ENCODE measurements at regions not wholly inside any gene's neighbourhood (a gene's known extent, or its start where the extent isn't known, plus 50 kb on each side); places are given as distances from the start of the nearest gene placed in this dataset.

DNA sequence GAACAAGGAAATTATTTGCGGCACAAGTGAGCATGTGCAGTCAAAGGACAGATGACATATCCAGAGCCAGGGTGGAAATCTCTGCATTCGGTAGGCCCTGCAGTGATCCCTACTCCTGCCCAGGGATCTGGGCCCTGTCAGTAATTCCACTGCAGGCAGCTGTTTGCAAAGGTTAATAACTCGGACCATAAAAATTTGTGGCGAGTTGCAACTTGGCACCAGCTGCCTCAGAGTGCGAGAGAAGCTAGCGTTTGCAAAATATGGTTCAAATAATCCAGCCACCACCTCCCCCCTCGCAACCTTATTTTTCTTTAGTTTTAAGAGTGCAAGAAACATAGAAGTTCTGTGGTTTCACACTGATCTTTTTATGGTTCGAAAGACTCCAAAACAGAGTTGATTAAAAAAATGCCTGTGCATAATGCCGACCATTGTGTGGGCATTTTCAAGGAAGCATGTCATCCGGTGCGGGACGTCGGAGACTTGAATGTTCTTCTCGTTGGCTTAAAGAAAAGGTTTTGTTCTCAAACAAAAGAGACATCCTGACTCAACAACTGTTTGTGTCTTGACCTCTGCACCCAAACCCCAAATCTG, 224.5 kb downstream of the BCL11B start:
- no peak for DNase-seq (ENCODE audit: low read depth in 6 of 9, low spot score in 9 of 9)
- H3K27ac ChIP-seq (ENCODE audit: low read depth in 1 of 2, low read length in 1 of 2): no peak overlapping the region
- H3K4me3 ChIP-seq (ENCODE audit: low read length in 2 of 2): no peak overlapping the region
- peaks cover 7 to 16% of the 10 kb centered on the region in 2 donors for H3K4me1 ChIP-seq (ENCODE audit: control insufficient read depth in 2 of 2, insufficient read depth in 2 of 2, low read length in 2 of 2)
- no peaks in the 10 kb centered on the region for H3K9me3 ChIP-seq (ENCODE audit: control insufficient read depth in 2 of 2, insufficient read depth in 1 of 2, low read length in 1 of 2)
- H3K27me3 ChIP-seq (ENCODE audit: control insufficient read depth in 2 of 2, insufficient read depth in 1 of 2, low read length in 1 of 2): no peaks in the 10 kb centered on the region
- 92% methylated on average over 14 of the region's 14 CpGs for WGBS
- H3K36me3 ChIP-seq (ENCODE audit: control insufficient read depth in 2 of 2, insufficient read depth in 2 of 2, low read length in 1 of 2): no peaks in the 10 kb centered on the region

DNA sequence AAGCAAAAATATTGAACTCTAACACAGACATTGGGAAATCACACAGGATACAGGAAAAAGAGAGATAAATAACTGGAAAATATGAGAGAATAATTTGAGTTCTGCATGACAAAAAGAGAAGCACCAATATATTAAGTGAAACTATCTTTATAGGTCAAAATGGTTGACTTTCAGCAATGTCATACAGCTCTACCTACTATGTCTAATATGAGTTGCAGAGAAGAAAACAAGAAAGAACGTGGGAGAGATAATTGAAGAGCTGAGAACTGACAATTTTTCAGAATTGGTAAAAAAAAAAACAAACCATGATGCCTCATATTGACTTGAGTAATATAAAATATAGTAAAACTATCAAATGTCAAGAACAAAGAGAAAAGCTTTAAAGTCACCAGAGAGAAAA, 221.7 kb downstream of the BCL11B start:
- no peak for DNase-seq (ENCODE audit: low read depth in 6 of 9, low spot score in 9 of 9)
- no peak overlapping the region for H3K4me3 ChIP-seq (ENCODE audit: low read length in 2 of 2)
- H3K27ac ChIP-seq (ENCODE audit: low read depth in 1 of 2, low read length in 1 of 2): no peak overlapping the region
- WGBS: 81% methylated on average over 1 of the region's 1 CpG
- H3K9me3 ChIP-seq (ENCODE audit: control insufficient read depth in 2 of 2, insufficient read depth in 1 of 2, low read length in 1 of 2): no peaks in the 10 kb centered on the region
- H3K4me1 ChIP-seq (ENCODE audit: control insufficient read depth in 2 of 2, insufficient read depth in 2 of 2, low read length in 2 of 2): peaks cover 7 to 16% of the 10 kb centered on the region in 2 donors
- H3K36me3 ChIP-seq (ENCODE audit: control insufficient read depth in 2 of 2, insufficient read depth in 2 of 2, low read length in 1 of 2): no peaks in the 10 kb centered on the region
- H3K27me3 ChIP-seq (ENCODE audit: control insufficient read depth in 2 of 2, insufficient read depth in 1 of 2, low read length in 1 of 2): no peaks in the 10 kb centered on the region

DNA sequence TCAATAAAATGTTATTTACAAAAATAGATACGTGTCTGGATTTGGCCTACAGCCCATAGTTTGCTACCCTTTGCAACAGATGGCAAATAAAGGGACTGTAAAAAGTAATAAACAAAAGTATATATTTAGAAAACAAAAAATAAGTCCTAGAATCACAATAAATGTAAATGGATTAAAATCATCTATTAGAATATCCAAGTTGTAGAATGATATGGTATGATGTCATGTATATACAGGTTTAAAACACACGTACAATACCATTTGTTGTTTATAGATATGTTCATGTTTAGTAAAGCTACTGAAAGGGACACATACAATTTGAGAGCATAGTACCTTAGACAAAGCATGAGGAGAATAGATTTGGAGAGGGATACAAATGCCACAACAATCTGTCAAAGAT, 219.5 kb downstream of the BCL11B start:
- no peaks in the 10 kb centered on the region for H3K27me3 ChIP-seq (ENCODE audit: control insufficient read depth in 2 of 2, insufficient read depth in 1 of 2, low read length in 1 of 2)
- WGBS: 99% methylated on average over 2 of the region's 2 CpGs
- no peak overlapping the region for H3K4me3 ChIP-seq (ENCODE audit: low read length in 2 of 2)
- DNase-seq (ENCODE audit: low read depth in 6 of 9, low spot score in 9 of 9): no peak
- H3K4me1 ChIP-seq (ENCODE audit: control insufficient read depth in 2 of 2, insufficient read depth in 2 of 2, low read length in 2 of 2): peaks cover 7 to 11% of the 10 kb centered on the region in 2 donors
- no peak overlapping the region for H3K27ac ChIP-seq (ENCODE audit: low read depth in 1 of 2, low read length in 1 of 2)
- peaks cover 0 to 1% of the 10 kb centered on the region in 2 donors for H3K9me3 ChIP-seq (ENCODE audit: control insufficient read depth in 2 of 2, insufficient read depth in 1 of 2, low read length in 1 of 2)
- H3K36me3 ChIP-seq (ENCODE audit: control insufficient read depth in 2 of 2, insufficient read depth in 2 of 2, low read length in 1 of 2): no peaks in the 10 kb centered on the region

DNA sequence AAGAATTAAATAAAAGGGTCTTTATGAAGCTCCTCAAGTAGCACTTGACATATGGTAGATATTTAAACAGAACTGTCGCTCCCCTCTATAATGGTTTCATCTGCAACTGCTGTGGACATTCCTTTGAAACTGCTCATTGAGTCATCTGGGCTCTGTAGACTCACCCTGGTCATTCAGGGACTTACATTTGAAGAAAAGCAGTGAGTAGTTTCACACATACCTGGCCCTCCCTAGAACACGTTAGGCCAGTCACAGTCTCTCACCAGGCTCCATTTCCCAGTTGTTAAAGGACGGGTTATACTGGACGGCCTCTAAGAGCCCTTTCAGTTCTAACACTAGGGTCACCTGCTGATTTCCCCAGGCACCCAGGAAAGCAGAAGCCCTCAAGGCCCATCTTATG, 217.0 kb downstream of the BCL11B start:
- Histone ChIP-seq H3K27me3 (ENCODE audit: control insufficient read depth in 2 of 2, insufficient read depth in 1 of 2, low read length in 1 of 2) (no peaks in the 10 kb centered on the region), H3K27ac (ENCODE audit: low read depth in 1 of 2, low read length in 1 of 2) (no peak overlapping the region), H3K9me3 (ENCODE audit: control insufficient read depth in 2 of 2, insufficient read depth in 1 of 2, low read length in 1 of 2) (peaks cover 0 to 1% of the 10 kb centered on the region in 2 donors), H3K4me1 (ENCODE audit: control insufficient read depth in 2 of 2, insufficient read depth in 2 of 2, low read length in 2 of 2) (no peaks in the 10 kb centered on the region), H3K4me3 (ENCODE audit: low read length in 2 of 2) (no peak overlapping the region), H3K36me3 (ENCODE audit: control insufficient read depth in 2 of 2, insufficient read depth in 2 of 2, low read length in 1 of 2) (no peaks in the 10 kb centered on the region)
- DNase-seq (ENCODE audit: low read depth in 6 of 9, low spot score in 9 of 9): no peak
- 73% methylated on average over 4 of the region's 4 CpGs for WGBS

DNA sequence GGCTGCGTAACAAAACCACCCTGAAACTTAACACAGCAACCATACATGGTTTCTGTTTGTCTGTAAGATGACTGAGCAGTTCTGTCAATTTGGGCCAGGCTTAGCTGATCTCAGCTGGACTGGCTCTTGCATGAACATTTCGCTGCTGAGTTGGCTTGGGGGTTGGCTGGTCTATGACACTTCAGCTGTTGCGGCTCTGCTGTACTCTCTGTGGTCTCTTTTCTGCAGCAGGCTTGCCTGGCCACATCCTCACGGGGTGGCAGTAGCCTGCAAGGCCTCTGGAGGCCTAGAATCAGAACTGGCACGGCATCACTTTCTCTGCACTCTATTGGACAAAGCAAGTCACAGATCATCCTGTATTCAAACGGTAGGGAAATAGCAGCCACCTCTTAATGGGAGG, 216.2 kb downstream of the BCL11B start:
- peaks cover 0 to 1% of the 10 kb centered on the region in 2 donors for H3K9me3 ChIP-seq (ENCODE audit: control insufficient read depth in 2 of 2, insufficient read depth in 1 of 2, low read length in 1 of 2)
- DNase-seq (ENCODE audit: low read depth in 6 of 9, low spot score in 9 of 9): no peak

DNA sequence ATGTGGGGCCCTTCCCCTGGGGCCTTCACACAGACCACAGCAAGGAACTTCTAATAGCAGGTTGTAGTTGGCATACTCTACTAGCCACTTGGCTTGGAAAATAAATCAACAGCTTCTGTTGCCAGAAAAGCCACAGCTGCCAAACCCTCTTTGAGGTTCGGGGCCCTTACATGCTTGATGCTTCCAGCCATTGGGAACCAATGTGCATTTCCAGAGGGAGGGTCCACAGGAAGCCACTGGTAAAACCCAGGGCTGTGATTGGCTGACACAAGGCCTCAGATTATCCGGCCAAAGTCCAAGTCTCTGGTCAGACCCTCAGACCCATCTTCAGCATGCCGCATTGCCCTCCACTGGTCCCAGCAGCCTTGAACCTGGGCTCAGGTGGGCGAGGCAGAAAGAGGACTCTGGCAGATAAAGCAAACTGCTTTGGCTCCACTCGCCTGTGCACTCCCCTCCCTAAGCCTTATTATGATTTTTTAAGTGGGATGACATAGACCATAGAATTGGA, 214.4 kb downstream of the BCL11B start:
- Histone ChIP-seq H3K27me3 (ENCODE audit: control insufficient read depth in 2 of 2, insufficient read depth in 1 of 2, low read length in 1 of 2) (no peaks in the 10 kb centered on the region), H3K4me3 (ENCODE audit: low read length in 2 of 2) (no peak overlapping the region), H3K9me3 (ENCODE audit: control insufficient read depth in 2 of 2, insufficient read depth in 1 of 2, low read length in 1 of 2) (peaks cover 0 to 1% of the 10 kb centered on the region in 2 donors), H3K36me3 (ENCODE audit: control insufficient read depth in 2 of 2, insufficient read depth in 2 of 2, low read length in 1 of 2) (no peaks in the 10 kb centered on the region), H3K27ac (ENCODE audit: low read depth in 1 of 2, low read length in 1 of 2) (no peak overlapping the region), H3K4me1 (ENCODE audit: control insufficient read depth in 2 of 2, insufficient read depth in 2 of 2, low read length in 2 of 2) (no peaks in the 10 kb centered on the region)
- 95% methylated on average over 5 of the region's 5 CpGs for WGBS
- DNase-seq (ENCODE audit: low read depth in 6 of 9, low spot score in 9 of 9): no peak

More for the DNA sequence above, 216.2 kb downstream of the BCL11B start:
- H3K4me3 ChIP-seq (ENCODE audit: low read length in 2 of 2): no peak overlapping the region
- H3K36me3 ChIP-seq (ENCODE audit: control insufficient read depth in 2 of 2, insufficient read depth in 2 of 2, low read length in 1 of 2): no peaks in the 10 kb centered on the region
- 66% methylated on average over 6 of the region's 6 CpGs for WGBS
- H3K4me1 ChIP-seq (ENCODE audit: control insufficient read depth in 2 of 2, insufficient read depth in 2 of 2, low read length in 2 of 2): no peaks in the 10 kb centered on the region
- no peak overlapping the region for H3K27ac ChIP-seq (ENCODE audit: low read depth in 1 of 2, low read length in 1 of 2)
- no peaks in the 10 kb centered on the region for H3K27me3 ChIP-seq (ENCODE audit: control insufficient read depth in 2 of 2, insufficient read depth in 1 of 2, low read length in 1 of 2)

DNA sequence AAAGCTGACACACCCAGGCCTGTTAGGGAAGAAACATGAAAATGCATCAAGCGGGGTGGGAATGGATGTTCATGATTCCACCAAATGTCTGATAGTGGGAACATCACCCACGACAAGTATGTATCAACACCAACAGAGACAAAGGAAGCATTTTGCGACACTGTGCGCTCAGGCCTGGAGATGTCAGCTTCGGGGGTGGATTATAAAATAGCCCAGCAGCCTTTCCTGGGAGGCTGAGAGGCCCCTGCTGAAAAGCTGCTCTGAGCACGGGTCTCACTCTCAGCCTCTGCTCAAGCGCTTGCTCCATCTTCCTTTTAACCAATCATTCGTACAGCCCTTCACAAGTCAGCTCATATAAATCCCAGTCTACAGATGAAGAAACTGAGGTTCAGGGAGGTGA, 213.5 kb downstream of the BCL11B start:
- Histone ChIP-seq H3K4me1 (ENCODE audit: control insufficient read depth in 2 of 2, insufficient read depth in 2 of 2, low read length in 2 of 2) (peaks cover 0 to 1% of the 10 kb centered on the region in 2 donors), H3K36me3 (ENCODE audit: control insufficient read depth in 2 of 2, insufficient read depth in 2 of 2, low read length in 1 of 2) (no peaks in the 10 kb centered on the region), H3K4me3 (ENCODE audit: low read length in 2 of 2) (no peak overlapping the region), H3K27ac (ENCODE audit: low read depth in 1 of 2, low read length in 1 of 2) (no peak overlapping the region), H3K27me3 (ENCODE audit: control insufficient read depth in 2 of 2, insufficient read depth in 1 of 2, low read length in 1 of 2) (no peaks in the 10 kb centered on the region), H3K9me3 (ENCODE audit: control insufficient read depth in 2 of 2, insufficient read depth in 1 of 2, low read length in 1 of 2) (peaks cover 0 to 1% of the 10 kb centered on the region in 2 donors)
- WGBS: 98% methylated on average over 8 of the region's 8 CpGs
- no peak for DNase-seq (ENCODE audit: low read depth in 6 of 9, low spot score in 9 of 9)

DNA sequence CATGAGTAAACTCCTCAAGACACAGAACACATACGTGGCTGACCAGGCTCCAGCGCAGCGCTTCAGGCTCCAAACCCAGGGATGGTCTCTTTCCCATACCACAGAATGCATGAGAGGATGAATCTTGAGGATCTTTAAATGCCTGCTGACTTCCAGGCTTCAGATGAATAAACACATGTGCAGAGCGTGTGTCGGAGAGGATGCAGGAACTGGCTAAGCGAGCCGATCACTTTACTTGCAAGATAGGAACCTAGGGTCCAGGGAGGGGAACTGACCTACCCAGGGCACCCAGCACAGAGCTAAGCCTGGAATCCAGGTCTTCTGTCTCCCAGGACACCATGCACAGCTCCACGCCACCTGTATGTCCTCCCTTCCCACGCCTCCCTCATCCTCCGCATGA, 209.8 kb downstream of the BCL11B start:
- H3K4me3 ChIP-seq (ENCODE audit: low read length in 2 of 2): no peak overlapping the region
- WGBS: 91% methylated on average over 10 of the region's 10 CpGs
- H3K4me1 ChIP-seq (ENCODE audit: control insufficient read depth in 2 of 2, insufficient read depth in 2 of 2, low read length in 2 of 2): peaks cover 4 to 12% of the 10 kb centered on the region in 2 donors
- H3K27me3 ChIP-seq (ENCODE audit: control insufficient read depth in 2 of 2, insufficient read depth in 1 of 2, low read length in 1 of 2): no peaks in the 10 kb centered on the region
- no peak overlapping the region for H3K27ac ChIP-seq (ENCODE audit: low read depth in 1 of 2, low read length in 1 of 2)
- no peaks in the 10 kb centered on the region for H3K36me3 ChIP-seq (ENCODE audit: control insufficient read depth in 2 of 2, insufficient read depth in 2 of 2, low read length in 1 of 2)
- peaks cover 0 to under 1% of the 10 kb centered on the region in 2 donors for H3K9me3 ChIP-seq (ENCODE audit: control insufficient read depth in 2 of 2, insufficient read depth in 1 of 2, low read length in 1 of 2)
- no peak for DNase-seq (ENCODE audit: low read depth in 6 of 9, low spot score in 9 of 9)

DNA sequence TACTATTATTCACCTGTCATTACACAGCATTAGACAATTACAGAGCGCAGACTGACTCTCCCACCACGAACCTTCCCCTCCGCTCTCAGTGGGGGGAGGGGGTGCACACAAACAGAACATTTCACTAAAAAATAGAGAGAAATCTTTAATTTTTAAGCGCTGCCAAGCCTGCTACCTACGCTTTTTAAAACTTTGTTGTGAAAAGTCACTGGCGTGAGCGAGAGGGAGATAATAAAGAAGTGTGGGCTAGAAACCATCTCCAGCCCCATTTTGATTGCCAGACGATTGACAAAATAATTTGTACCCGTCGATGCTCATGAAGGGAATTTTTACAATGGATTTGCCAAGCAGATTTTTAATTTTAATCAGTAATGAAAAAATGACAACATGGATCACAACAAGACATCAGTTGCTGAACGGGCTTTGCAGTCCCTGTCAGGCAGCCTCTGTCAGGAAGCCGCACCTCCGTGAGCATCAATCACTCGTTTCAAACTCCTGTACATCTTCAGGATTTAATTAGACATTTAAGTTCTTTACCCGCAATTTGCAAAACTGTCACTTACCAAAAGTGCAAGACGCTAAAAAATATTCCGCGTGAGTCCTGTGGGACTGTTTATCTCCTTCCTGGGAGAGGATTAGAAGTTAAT, 209.1 kb downstream of the BCL11B start:
- H3K4me3 ChIP-seq (ENCODE audit: low read length in 2 of 2): no peak overlapping the region
- no peak for DNase-seq (ENCODE audit: low read depth in 6 of 9, low spot score in 9 of 9)
- H3K9me3 ChIP-seq (ENCODE audit: control insufficient read depth in 2 of 2, insufficient read depth in 1 of 2, low read length in 1 of 2): no peaks in the 10 kb centered on the region
- WGBS: 92% methylated on average over 18 of the region's 18 CpGs
- no peaks in the 10 kb centered on the region for H3K27me3 ChIP-seq (ENCODE audit: control insufficient read depth in 2 of 2, insufficient read depth in 1 of 2, low read length in 1 of 2)
- H3K27ac ChIP-seq (ENCODE audit: low read depth in 1 of 2, low read length in 1 of 2): no peak overlapping the region
- H3K36me3 ChIP-seq (ENCODE audit: control insufficient read depth in 2 of 2, insufficient read depth in 2 of 2, low read length in 1 of 2): no peaks in the 10 kb centered on the region
- H3K4me1 ChIP-seq (ENCODE audit: control insufficient read depth in 2 of 2, insufficient read depth in 2 of 2, low read length in 2 of 2): peaks cover 4 to 12% of the 10 kb centered on the region in 2 donors
